GM21576 (cell line): ENCODE measurements at regions not wholly inside any gene's neighbourhood (a gene's known extent, or its start where the extent isn't known, plus 50 kb on each side); places are given as distances from the start of the nearest gene placed in this dataset.
"Not testable (repeated sequence)": the region's sequence is repeated elsewhere in the genome, so short reads cannot be mapped to it uniquely, and the experiment has no call there.

Experiments used
- ATAC-seq: cut with Tn5 transposase; IDR thresholded peaks from one replicate; pipeline ENCODE4 v1.9.1; 2021; ENCODE audit warnings: mild to moderate bottlenecking, moderate library complexity; ENCODE audit not compliant: unreplicated experiment

- ATAC-seq = no peak
Observed at GRCh38 chr14:44625098-44625497, 118.0 kb upstream of the FSCB start.

GRCh38 chr14:44620121-44621019 is 113.3 kb upstream of the FSCB start:
- ATAC-seq = no peak

- no peak for ATAC-seq
Observed at GRCh38 chr14:44616204-44616603, 109.1 kb upstream of the FSCB start.

- ATAC-seq = no peak
Observed at GRCh38 chr14:44613061-44613712, 106.1 kb upstream of the FSCB start.

- ATAC-seq = no peak
Observed at GRCh38 chr14:44612002-44612401, 104.9 kb upstream of the FSCB start.

- no peak for ATAC-seq
Observed at GRCh38 chr14:44609876-44610510, 102.9 kb upstream of the FSCB start.

- ATAC-seq = no peak
Observed at GRCh38 chr14:44609201-44609600, 102.1 kb upstream of the FSCB start.

GRCh38 chr14:44607701-44608100 is 100.6 kb upstream of the FSCB start:
- ATAC-seq = no peak

GRCh38 chr14:44606576-44606975 is 99.5 kb upstream of the FSCB start:
- ATAC-seq = no peak

GRCh38 chr14:44601266-44601665 is 94.2 kb upstream of the FSCB start:
- not testable (repeated sequence) for ATAC-seq

- ATAC-seq = no peak
Observed at GRCh38 chr14:44589180-44589579, 82.1 kb upstream of the FSCB start.

- ATAC-seq = no peak
Observed at GRCh38 chr14:44586910-44587309, 79.8 kb upstream of the FSCB start.

- ATAC-seq = no peak
Observed at GRCh38 chr14:44576356-44576755, 69.3 kb upstream of the FSCB start.

GRCh38 chr14:44567997-44568396 is 60.9 kb upstream of the FSCB start:
- ATAC-seq = no peak

GRCh38 chr14:44565968-44566367 is 58.9 kb upstream of the FSCB start:
- ATAC-seq = no peak

- ATAC-seq = no peak
Observed at GRCh38 chr14:44564908-44565307, 57.8 kb upstream of the FSCB start.
